SU-DHL-6 (cell line): ENCODE measurements at regions not wholly inside any gene's neighbourhood (a gene's known extent, or its start where the extent isn't known, plus 50 kb on each side); places are given as distances from the start of the nearest gene placed in this dataset.

Experiments
- H2AFZ ChIP-seq: fragments of 200-600 bp; sonication (generic); 2 replicates; pipeline ENCODE4 v1.6.1; 2014; ENCODE audit warnings: low read depth, mild to moderate bottlenecking, moderate library complexity, mixed read lengths, antibody characterized with exemption, low read length; ENCODE audit not compliant: severe bottlenecking
- H3F3A ChIP-seq: fragments of 200-600 bp; shearing (Covaris generic); 2 replicates; pipeline ENCODE4 v1.6.0; 2016; ENCODE audit warnings: antibody characterized with exemption, mild to moderate bottlenecking; ENCODE audit not compliant: insufficient read depth
- H3K27ac ChIP-seq: fragments of 200-600 bp; sonication (generic); 2 replicates; pipeline ENCODE4 v1.5.1; 2016; ENCODE audit warnings: low read depth, mild to moderate bottlenecking, low read length, moderate library complexity, mixed read lengths
- H3K27me3 ChIP-seq: fragments of 200-600 bp; sonication (generic), shearing (Covaris generic); 2 replicates; pipeline ENCODE4 v1.6.0; 2014; ENCODE audit warnings: mild to moderate bottlenecking, low read length
- H3K36me3 ChIP-seq: fragments of 200-600 bp; sonication (generic); 2 replicates; pipeline ENCODE4 v1.6.1; 2014; ENCODE audit warnings: mild to moderate bottlenecking, low read length, mixed read lengths
- H3K4me2 ChIP-seq: fragments of 300-600, 200-600 bp; shearing (Covaris generic), sonication (generic); 2 replicates; pipeline ENCODE4 v1.6.0; 2014; ENCODE audit warnings: low read length, low read depth, mild to moderate bottlenecking; ENCODE audit not compliant: poor library complexity, severe bottlenecking
- H3K4me3 ChIP-seq: fragments of 200-600 bp; sonication (generic); 2 replicates; pipeline ENCODE4 v1.5.1; 2014; ENCODE audit warnings: antibody characterized with exemption, low read length, mild to moderate bottlenecking, mixed read lengths; ENCODE audit not compliant: insufficient read depth, poor library complexity, severe bottlenecking
- H3K79me2 ChIP-seq: fragments of 200-600 bp; sonication (generic); 2 replicates; pipeline ENCODE4 v1.6.1; 2014; ENCODE audit warnings: mild to moderate bottlenecking, low read length, moderate library complexity; ENCODE audit not compliant: insufficient read depth
- H3K9ac ChIP-seq: fragments of 200-600 bp; sonication (generic); 2 replicates; pipeline ENCODE4 v1.7.0; 2014; ENCODE audit warnings: mild to moderate bottlenecking, low read length
- H3K9me2 ChIP-seq: fragments of 200-600 bp; sonication (generic); replicated peaks from 2 replicates; pipeline ENCODE4 v1.6.1; 2014; ENCODE audit warnings: low read length; ENCODE audit not compliant: insufficient read depth
- H3K9me3 ChIP-seq: fragments of 200-600 bp; sonication (generic); 2 replicates; pipeline ENCODE4 v1.6.1; 2014; ENCODE audit warnings: low read length, mixed read lengths; ENCODE audit not compliant: insufficient read depth
- H4K20me1 ChIP-seq: fragments of 200-600 bp; sonication (generic); 2 replicates; pipeline ENCODE4 v1.6.1; 2014; ENCODE audit warnings: low read depth, mild to moderate bottlenecking, antibody characterized with exemption, low read length, moderate library complexity, mixed read lengths
- EZH2phosphoT487 ChIP-seq: fragments of 200-600 bp; sonication (generic), shearing (Covaris generic); conservative IDR thresholded peaks from 2 replicates; pipeline ENCODE4 v1.6.1; 2018; ENCODE audit warnings: mild to moderate bottlenecking, antibody characterized with exemption, low read length, moderate library complexity, mixed read lengths
- TF ChIP-seq, protein P1 (sequence below): fragments of 200-600 bp; sonication (generic); IDR thresholded peaks from one replicate; pipeline ENCODE4 v1.5.1; 2017; ENCODE audit warnings: antibody characterized with exemption, mild to moderate bottlenecking, low read length, moderate library complexity; ENCODE audit not compliant: insufficient read depth, poor library complexity, severe bottlenecking

DNA sequence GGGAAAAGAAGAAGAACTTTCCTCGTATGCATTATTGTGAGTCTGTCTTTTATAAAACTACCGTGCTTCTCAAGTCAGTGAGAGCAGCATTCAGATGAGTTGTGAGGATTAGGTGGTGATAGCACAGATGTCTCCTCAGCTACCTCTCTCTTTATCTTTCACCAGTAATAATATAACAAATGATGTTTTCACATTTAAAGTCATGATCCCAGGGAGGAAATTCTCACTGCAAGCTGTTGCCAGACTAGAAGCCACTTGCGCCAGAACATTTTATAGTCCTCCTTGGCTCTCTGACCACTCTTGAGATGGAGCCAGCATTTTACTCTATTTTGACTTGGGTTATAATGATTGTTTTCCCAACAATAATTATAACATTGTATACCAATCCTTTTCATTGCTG, 443.1 kb downstream of the AEBP2 start:
- Histone ChIP-seq H4K20me1 (no peaks in the 10 kb centered on the region), H3K9me2 (no peaks in the 10 kb centered on the region), H3K36me3 (no peaks in the 10 kb centered on the region), H3K4me3 (no peak overlapping the region), H3K4me2 (no peak overlapping the region), H3K79me2 (no peaks in the 10 kb centered on the region), H3K27me3 (no peaks in the 10 kb centered on the region), H2AFZ (no peak overlapping the region), H3K27ac (no peak overlapping the region), H3F3A (no peaks in the 10 kb centered on the region), H3K9ac (no peak overlapping the region), H3K9me3 (no peaks in the 10 kb centered on the region)
- TF ChIP-seq, protein P1, sequence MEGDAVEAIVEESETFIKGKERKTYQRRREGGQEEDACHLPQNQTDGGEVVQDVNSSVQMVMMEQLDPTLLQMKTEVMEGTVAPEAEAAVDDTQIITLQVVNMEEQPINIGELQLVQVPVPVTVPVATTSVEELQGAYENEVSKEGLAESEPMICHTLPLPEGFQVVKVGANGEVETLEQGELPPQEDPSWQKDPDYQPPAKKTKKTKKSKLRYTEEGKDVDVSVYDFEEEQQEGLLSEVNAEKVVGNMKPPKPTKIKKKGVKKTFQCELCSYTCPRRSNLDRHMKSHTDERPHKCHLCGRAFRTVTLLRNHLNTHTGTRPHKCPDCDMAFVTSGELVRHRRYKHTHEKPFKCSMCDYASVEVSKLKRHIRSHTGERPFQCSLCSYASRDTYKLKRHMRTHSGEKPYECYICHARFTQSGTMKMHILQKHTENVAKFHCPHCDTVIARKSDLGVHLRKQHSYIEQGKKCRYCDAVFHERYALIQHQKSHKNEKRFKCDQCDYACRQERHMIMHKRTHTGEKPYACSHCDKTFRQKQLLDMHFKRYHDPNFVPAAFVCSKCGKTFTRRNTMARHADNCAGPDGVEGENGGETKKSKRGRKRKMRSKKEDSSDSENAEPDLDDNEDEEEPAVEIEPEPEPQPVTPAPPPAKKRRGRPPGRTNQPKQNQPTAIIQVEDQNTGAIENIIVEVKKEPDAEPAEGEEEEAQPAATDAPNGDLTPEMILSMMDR, result no peak
- no peak for TF ChIP-seq EZH2phosphoT487

DNA sequence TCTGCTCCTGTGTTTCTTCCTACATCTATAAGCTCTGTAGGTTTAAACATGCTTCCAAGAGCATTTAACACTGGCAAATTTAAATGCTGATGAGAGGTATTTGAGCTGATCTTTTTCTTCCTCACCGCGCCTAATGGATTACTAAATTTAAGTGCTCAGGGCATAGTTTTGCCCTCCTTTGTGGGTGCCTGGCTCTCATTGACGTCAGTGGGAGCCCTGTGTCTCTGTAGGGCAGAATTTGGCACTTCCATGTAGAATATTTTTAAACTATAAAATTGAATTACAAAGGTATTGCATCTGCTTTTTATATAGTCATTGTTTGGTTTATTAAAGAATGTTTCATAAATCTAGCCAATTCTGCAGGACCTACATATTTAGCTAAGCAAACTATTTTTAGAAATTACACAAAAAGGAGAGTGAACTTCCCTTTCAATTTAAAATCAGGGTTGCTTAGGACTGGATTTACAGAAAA, 444.8 kb downstream of the AEBP2 start:
- Histone ChIP-seq H3K27me3 (no peaks in the 10 kb centered on the region), H3K9me3 (no peaks in the 10 kb centered on the region), H2AFZ (no peak overlapping the region), H3K4me2 (no peak overlapping the region), H3K4me3 (no peak overlapping the region), H3K27ac (no peak overlapping the region), H3K36me3 (no peaks in the 10 kb centered on the region), H3K9me2 (no peaks in the 10 kb centered on the region), H3K9ac (no peak overlapping the region), H4K20me1 (no peaks in the 10 kb centered on the region), H3K79me2 (no peaks in the 10 kb centered on the region), H3F3A (no peaks in the 10 kb centered on the region)
- no peak for TF ChIP-seq EZH2phosphoT487
- TF ChIP-seq, protein P1, result no peak

DNA sequence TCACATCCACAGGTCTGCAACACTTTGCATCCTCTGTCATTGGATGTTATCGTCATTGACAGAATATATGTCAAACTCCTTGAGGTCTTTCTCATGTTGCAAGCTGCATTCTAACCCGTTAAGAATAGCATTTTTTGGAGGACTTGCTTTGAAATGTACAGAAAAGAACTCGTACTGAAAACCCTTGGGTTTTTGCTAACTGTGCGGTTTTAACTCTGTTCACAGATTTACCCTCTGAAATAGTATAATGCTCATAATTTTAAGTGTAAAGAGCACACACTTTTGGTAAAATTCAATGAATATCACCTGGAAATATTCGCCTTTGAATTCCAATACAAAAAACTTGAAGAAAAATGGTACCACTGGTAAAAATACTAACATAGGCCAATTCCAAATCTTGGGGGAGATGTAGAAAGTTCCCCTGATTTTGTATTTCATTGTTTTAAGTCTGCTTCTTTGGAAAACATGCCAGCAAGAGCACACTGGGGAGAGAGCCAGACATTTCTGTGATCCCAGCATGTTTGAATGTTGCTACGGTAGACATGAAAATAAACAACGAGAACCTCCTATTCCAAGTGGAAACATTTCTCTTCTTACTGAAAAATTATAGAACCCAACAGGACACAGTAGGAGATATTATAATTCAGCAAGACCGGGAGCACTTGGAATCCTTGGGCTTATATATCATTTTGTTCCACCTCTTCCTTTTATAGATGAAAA, 446.0 kb downstream of the AEBP2 start:
- no peak overlapping the region for H3K4me2 ChIP-seq
- H3K9me3 ChIP-seq, result no peaks in the 10 kb centered on the region
- H4K20me1 ChIP-seq, result no peaks in the 10 kb centered on the region
- H3K27me3 ChIP-seq, result no peaks in the 10 kb centered on the region
- no peak overlapping the region for H2AFZ ChIP-seq
- H3K9me2 ChIP-seq, result no peaks in the 10 kb centered on the region
- H3F3A ChIP-seq, result no peaks in the 10 kb centered on the region
- H3K27ac ChIP-seq, result no peak overlapping the region
- no peaks in the 10 kb centered on the region for H3K36me3 ChIP-seq
- TF ChIP-seq EZH2phosphoT487, result no peak
- TF ChIP-seq, protein P1, result no peak
- no peak overlapping the region for H3K9ac ChIP-seq
- H3K79me2 ChIP-seq, result no peaks in the 10 kb centered on the region
- no peak overlapping the region for H3K4me3 ChIP-seq
